ENCODE measurements at regions not wholly inside any gene's neighbourhood (a gene's known extent, or its start where the extent isn't known, plus 50 kb on each side); places are given as distances from the start of the nearest gene placed in this dataset.

- no peak for TF ChIP-seq EZH2 (IDR thresholded peaks at IDR 0.05; ENCODE audit: insufficient read depth, poor library complexity, severe bottlenecking)
- no peak for TF ChIP-seq EZH2phosphoT487 (IDR thresholded peaks at IDR 0.05; ENCODE audit: insufficient read depth, low read depth)
Measured at GRCh38 chr16:26885674-26886073, 181.1 kb upstream of the C16orf82 start.
